ENCODE measurements at regions not wholly inside any gene's neighbourhood (a gene's known extent, or its start where the extent isn't known, plus 50 kb on each side); places are given as distances from the start of the nearest gene placed in this dataset.
"Not testable (repeated sequence)": the region's sequence is repeated elsewhere in the genome, so short reads cannot be mapped to it uniquely, and the experiment has no call there.

DNA sequence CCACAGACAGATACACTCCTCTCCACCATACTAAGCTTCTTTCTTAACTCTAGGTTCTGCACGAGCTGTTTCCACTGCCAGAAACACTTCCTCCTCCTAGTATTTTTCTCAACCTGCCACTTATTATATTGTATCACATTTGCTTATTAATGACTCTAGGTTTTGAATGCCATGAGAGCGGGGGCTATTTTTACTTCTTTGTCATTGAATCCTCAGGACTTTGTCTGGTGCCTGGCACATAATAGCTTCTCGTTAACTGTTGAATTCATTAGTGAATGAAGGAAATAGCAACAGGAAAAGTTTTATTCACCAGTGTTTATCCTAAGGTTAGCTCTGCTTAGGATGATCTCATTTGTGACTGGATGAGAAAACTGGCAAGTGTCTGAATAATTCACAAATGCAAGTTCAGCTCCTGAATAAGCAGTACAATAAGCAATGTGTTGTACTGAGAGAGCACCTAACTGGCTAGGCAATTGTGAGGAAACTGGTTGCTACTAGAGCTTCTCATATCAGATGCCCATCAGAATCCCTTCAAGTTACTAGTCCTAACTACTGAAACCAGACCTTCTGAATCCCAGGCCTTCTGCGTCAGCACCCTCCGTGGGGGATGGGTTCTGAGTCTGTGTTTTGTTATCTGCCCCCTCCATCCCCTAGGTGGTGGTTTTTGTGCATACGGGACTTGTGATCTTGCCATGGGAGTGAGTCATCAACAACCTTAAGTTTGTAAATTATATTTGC, 92.7 kb downstream of the LSMEM1 start:
- no peak for TF ChIP-seq JUND (IDR thresholded peaks at IDR 0.05; ENCODE audit: low read depth)
- in situ Hi-C loops (cut with HindIII; ENCODE audit: low pct_unique_long_range_greater_than_20kb, low sequenced_read_pairs): no loop called here
- peak in 1 of 2 experiments; percentile 9 for DNase-seq (ENCODE audit: low read depth in 1 of 2, low spot score in 1 of 2)

- no peak for DNase-seq (ENCODE audit: low read depth in 1 of 2, low spot score in 1 of 2)
Observed at GRCh38 chr7:112575864-112576263, 95.1 kb downstream of the LSMEM1 start.

DNA sequence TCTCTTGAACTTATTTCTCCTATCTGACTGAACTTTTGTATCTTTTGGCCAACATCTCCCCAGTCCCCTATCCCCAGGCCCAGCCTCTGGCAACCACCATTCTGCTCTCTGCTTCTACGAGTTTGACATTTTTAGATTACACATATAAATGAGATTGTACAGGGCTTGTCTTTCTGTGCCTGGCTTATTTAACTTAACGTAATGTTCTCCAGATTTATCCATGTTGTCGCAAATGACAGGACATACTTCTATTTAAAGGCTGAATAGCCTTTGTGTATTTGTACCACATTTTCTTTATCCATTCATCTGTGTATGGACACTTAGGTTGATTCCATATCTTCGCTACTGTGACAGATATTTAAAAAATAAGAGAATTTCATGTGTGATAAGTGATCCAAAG, 98.6 kb downstream of the LSMEM1 start:
- TF ChIP-seq JUND (IDR thresholded peaks at IDR 0.05; ENCODE audit: low read depth): no peak
- DNase-seq (ENCODE audit: low read depth in 1 of 2, low spot score in 1 of 2): no peak
- in situ Hi-C loops (cut with HindIII; ENCODE audit: low pct_unique_long_range_greater_than_20kb, low sequenced_read_pairs): no loop called here

More at GRCh38 chr7:112575864-112576263, 95.1 kb downstream of the LSMEM1 start:
- in situ Hi-C loops (cut with HindIII; ENCODE audit: low pct_unique_long_range_greater_than_20kb, low sequenced_read_pairs): no loop called here
- TF ChIP-seq JUND (IDR thresholded peaks at IDR 0.05; ENCODE audit: low read depth): no peak

DNA sequence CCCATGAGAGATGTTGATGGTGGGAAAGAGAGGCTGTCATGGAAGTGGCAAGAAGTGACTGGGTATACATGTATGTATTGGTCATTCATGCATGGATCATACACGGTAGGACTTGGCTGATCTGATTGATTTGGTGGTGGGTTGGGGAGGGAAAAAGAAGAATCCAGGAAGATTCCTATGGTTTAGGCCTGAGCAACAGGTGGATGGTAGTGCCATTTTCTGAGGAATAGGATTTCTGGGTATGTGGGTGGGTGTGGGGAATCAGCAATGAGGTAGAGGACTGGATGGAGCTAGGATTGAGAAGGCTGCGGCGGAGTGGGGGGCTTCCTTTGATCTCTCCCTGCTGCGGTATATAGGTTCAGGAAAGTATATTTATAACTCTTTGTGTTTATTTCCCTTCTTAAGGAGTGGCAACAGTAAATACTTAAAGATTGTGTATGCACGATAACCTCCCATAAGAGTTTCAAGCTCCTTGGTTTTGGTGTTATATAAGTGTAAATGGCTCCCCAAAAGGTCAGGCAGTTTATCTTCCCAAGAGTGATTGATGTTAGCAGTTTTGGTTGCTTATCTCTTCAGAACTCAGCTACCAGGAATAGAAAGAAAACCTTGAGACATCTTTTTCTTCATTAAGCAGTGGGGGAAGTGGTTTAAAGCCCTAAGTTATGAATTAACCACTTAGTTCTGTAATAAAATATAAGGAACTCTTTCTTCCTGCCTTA, 100.1 kb downstream of the LSMEM1 start:
- no peak for TF ChIP-seq JUND (IDR thresholded peaks at IDR 0.05; ENCODE audit: low read depth)
- no peak for DNase-seq (ENCODE audit: low read depth in 1 of 2, low spot score in 1 of 2)
- in situ Hi-C loops (cut with HindIII; ENCODE audit: low pct_unique_long_range_greater_than_20kb, low sequenced_read_pairs): no loop called here

DNA sequence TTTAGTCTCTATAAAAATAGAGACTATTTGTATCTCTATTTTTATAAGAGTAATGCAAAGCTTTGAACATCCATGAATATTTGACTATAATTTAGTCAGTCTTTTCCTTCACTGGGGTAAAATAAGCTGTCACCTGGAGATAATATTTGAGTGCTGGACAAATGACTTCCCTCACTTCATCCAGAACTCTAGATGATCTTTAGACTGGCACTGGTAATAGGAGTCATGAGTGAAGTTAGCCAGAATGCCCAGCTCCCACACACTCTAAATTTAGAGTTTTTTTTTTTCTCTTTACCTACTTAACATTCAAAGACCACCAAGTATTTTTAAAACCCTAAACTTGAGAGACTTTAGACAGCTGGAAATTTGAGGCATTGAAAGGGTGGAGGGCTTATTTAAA, 100.7 kb downstream of the LSMEM1 start:
- DNase-seq (ENCODE audit: low read depth in 1 of 2, low spot score in 1 of 2): no peak
- in situ Hi-C loops (cut with HindIII; ENCODE audit: low pct_unique_long_range_greater_than_20kb, low sequenced_read_pairs): no loop called here
- no peak for TF ChIP-seq JUND (IDR thresholded peaks at IDR 0.05; ENCODE audit: low read depth)

DNA sequence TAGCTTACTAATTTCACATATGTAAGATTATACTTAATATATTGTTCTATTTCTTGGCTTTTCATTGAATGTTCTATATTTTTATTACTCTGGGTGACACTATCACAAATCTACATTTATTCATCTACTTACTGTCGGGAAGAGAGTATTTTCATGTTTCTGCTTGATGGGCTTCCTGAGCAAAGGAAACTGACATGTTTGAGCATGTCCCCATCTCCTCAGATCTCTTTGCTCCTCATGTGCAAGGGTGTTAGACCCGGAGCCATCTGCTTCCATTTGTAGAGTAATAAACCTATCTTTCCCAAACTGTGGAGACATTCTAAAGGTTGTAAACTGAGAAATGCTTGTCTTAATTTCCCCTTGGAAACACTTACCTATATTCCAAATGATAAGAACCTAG, 103.5 kb downstream of the LSMEM1 start:
- no peak for DNase-seq (ENCODE audit: low read depth in 1 of 2, low spot score in 1 of 2)
- in situ Hi-C loops (cut with HindIII; ENCODE audit: low pct_unique_long_range_greater_than_20kb, low sequenced_read_pairs): no loop called here
- no peak for TF ChIP-seq JUND (IDR thresholded peaks at IDR 0.05; ENCODE audit: low read depth)

GRCh38 chr7:112587504-112587903, 106.7 kb downstream of the LSMEM1 start:
- no peak for DNase-seq (ENCODE audit: low read depth in 1 of 2, low spot score in 1 of 2)
- in situ Hi-C loops (cut with HindIII; ENCODE audit: low pct_unique_long_range_greater_than_20kb, low sequenced_read_pairs): no loop called here
- TF ChIP-seq JUND (IDR thresholded peaks at IDR 0.05; ENCODE audit: low read depth): no peak

- DNase-seq (ENCODE audit: low read depth in 1 of 2, low spot score in 1 of 2); in situ Hi-C loops (cut with HindIII; ENCODE audit: low pct_unique_long_range_greater_than_20kb, low sequenced_read_pairs): not testable (repeated sequence)
Observed at GRCh38 chr7:112592565-112593263, 111.9 kb downstream of the LSMEM1 start.

- no peak for TF ChIP-seq JUND (IDR thresholded peaks at IDR 0.05; ENCODE audit: low read depth)
- no peak for DNase-seq (ENCODE audit: low read depth in 1 of 2, low spot score in 1 of 2)
- in situ Hi-C loops (cut with HindIII; ENCODE audit: low pct_unique_long_range_greater_than_20kb, low sequenced_read_pairs): no loop called here
Observed at GRCh38 chr7:112594397-112594796, 113.6 kb downstream of the LSMEM1 start.

- no peak for DNase-seq (ENCODE audit: low read depth in 1 of 2, low spot score in 1 of 2)
- in situ Hi-C loops (cut with HindIII; ENCODE audit: low pct_unique_long_range_greater_than_20kb, low sequenced_read_pairs): no loop called here
Observed at GRCh38 chr7:112596260-112596659, 115.5 kb downstream of the LSMEM1 start.

DNA sequence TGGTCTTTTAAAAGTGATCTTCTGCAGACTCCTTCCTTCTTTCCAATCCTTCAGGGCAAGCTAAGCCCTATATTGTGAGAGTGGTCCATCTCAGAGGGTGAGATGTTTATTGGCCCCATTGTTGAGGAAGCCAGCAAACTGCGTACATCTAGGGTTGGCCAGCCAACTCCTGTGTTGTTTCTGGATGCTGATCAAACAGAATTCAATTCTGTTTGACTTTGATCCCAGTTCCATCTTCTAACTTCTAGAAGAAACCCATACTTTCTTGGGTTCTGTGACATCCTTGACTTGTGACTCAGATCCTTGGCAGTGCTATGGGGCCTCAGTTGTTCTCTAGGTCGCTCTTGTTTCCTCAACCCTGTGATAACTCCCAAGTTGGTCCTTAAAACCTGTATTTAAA, 116.2 kb downstream of the LSMEM1 start:
- DNase-seq (ENCODE audit: low read depth in 1 of 2, low spot score in 1 of 2): no peak
- no peak for TF ChIP-seq JUND (IDR thresholded peaks at IDR 0.05; ENCODE audit: low read depth)
- in situ Hi-C loops (cut with HindIII; ENCODE audit: low pct_unique_long_range_greater_than_20kb, low sequenced_read_pairs): no loop called here

More at GRCh38 chr7:112596260-112596659, 115.5 kb downstream of the LSMEM1 start:
- TF ChIP-seq JUND (IDR thresholded peaks at IDR 0.05; ENCODE audit: low read depth): no peak

DNA sequence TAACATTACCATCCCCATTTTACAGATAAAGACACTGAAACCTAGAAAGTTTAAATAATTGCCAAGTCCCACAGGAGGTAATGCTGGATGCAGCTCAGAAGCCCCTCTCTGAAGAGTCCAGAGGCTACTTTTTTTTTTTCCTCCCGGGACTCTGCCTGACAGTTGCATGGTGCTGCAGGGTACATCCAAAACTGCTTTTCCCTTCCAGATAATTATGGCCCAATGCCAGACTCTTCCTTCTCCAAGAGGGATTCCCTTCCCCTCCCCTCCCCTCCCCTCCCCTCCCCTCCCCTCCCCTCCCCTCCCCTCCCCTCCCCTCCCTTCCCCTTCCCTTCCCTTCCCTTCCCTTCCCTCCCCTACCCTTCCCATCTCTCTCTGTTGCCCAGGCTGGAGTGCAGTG, 122.9 kb downstream of the LSMEM1 start:
- no peak for TF ChIP-seq JUND (IDR thresholded peaks at IDR 0.05; ENCODE audit: low read depth)
- DNase-seq (ENCODE audit: low read depth in 1 of 2, low spot score in 1 of 2): no peak
- in situ Hi-C loops (cut with HindIII; ENCODE audit: low pct_unique_long_range_greater_than_20kb, low sequenced_read_pairs): no loop called here

GRCh38 chr7:112610636-112611035, 129.8 kb downstream of the LSMEM1 start:
- DNase-seq (ENCODE audit: low read depth in 1 of 2, low spot score in 1 of 2): no peak
- in situ Hi-C loops (cut with HindIII; ENCODE audit: low pct_unique_long_range_greater_than_20kb, low sequenced_read_pairs): no loop called here
- no peak for TF ChIP-seq JUND (IDR thresholded peaks at IDR 0.05; ENCODE audit: low read depth)

All from T47D (cell line).